ENCODE measurements at regions not wholly inside any gene's neighbourhood (a gene's known extent, or its start where the extent isn't known, plus 50 kb on each side); places are given as distances from the start of the nearest gene placed in this dataset.
"Not testable (repeated sequence)": the region's sequence is repeated elsewhere in the genome, so short reads cannot be mapped to it uniquely, and the experiment has no call there.

GRCh38 chr2:144117086-144117485, 402.8 kb downstream of the ZEB2 start:
- no peak for DNase-seq (ENCODE audit: low read depth)
- no peak overlapping the region for H3K4me3 ChIP-seq (ENCODE audit: low read depth, low read length)
- TF ChIP-seq CTCF (IDR thresholded peaks at IDR 0.05; ENCODE audit: insufficient read depth, low read depth, low read length): no peak

GRCh38 chr2:144115739-144116291, 404.1 kb downstream of the ZEB2 start:
- no peak for TF ChIP-seq CTCF (IDR thresholded peaks at IDR 0.05; ENCODE audit: insufficient read depth, low read depth, low read length)
- no peak overlapping the region for H3K4me3 ChIP-seq (ENCODE audit: low read depth, low read length)
- DNase-seq (ENCODE audit: low read depth): no peak

- no peak for DNase-seq (ENCODE audit: low read depth)
- TF ChIP-seq CTCF (IDR thresholded peaks at IDR 0.05; ENCODE audit: insufficient read depth, low read depth, low read length): no peak
- H3K4me3 ChIP-seq (ENCODE audit: low read depth, low read length): no peak overlapping the region
Observed at GRCh38 chr2:144114760-144115159, 405.2 kb downstream of the ZEB2 start.

- TF ChIP-seq CTCF (IDR thresholded peaks at IDR 0.05; ENCODE audit: insufficient read depth, low read depth, low read length): no peak
- H3K4me3 ChIP-seq (ENCODE audit: low read depth, low read length): no peak overlapping the region
- peak; percentile 71 for DNase-seq (ENCODE audit: low read depth)
Observed at GRCh38 chr2:144111437-144111836, 408.5 kb downstream of the ZEB2 start.

GRCh38 chr2:144106104-144106503, 413.8 kb downstream of the ZEB2 start:
- DNase-seq (ENCODE audit: low read depth); H3K4me3 ChIP-seq (ENCODE audit: low read depth, low read length): not testable (repeated sequence)

GRCh38 chr2:144102386-144102785, 417.5 kb downstream of the ZEB2 start:
- no peak for DNase-seq (ENCODE audit: low read depth)
- TF ChIP-seq CTCF (IDR thresholded peaks at IDR 0.05; ENCODE audit: insufficient read depth, low read depth, low read length): no peak
- H3K4me3 ChIP-seq (ENCODE audit: low read depth, low read length): no peak overlapping the region

- TF ChIP-seq CTCF (IDR thresholded peaks at IDR 0.05; ENCODE audit: insufficient read depth, low read depth, low read length): peak; percentile 52
- DNase-seq (ENCODE audit: low read depth): peak; percentile 66
- no peak overlapping the region for H3K4me3 ChIP-seq (ENCODE audit: low read depth, low read length)
Observed at GRCh38 chr2:144099780-144100377, 420.0 kb downstream of the ZEB2 start.

Data from fibroblast of villous mesenchyme (primary cell).